MM.1S (cell line): ENCODE measurements at regions not wholly inside any gene's neighbourhood (a gene's known extent, or its start where the extent isn't known, plus 50 kb on each side); places are given as distances from the start of the nearest gene placed in this dataset.

Source experiments
- DNase-seq: peaks from one replicate; pipeline ENCODE4 v3.0.0-alpha.2; 2015
- H2AFZ ChIP-seq: fragments of 300-600 bp; sonication (generic); 2 replicates; pipeline ENCODE4 v1.6.0; 2016; ENCODE audit warnings: antibody characterized with exemption, low read length
- H3F3A ChIP-seq: fragments of 300-600 bp; sonication (generic); 2 replicates; pipeline ENCODE4 v1.6.1; 2016; ENCODE audit warnings: mild to moderate bottlenecking, antibody characterized with exemption, low read length, moderate library complexity, mixed read lengths; ENCODE audit not compliant: insufficient read depth
- H3K27ac ChIP-seq: fragments of 300-600 bp; sonication (generic); 2 replicates; pipeline ENCODE4 v1.5.1; 2016; ENCODE audit warnings: mild to moderate bottlenecking, low read length
- H3K27me3 ChIP-seq: fragments of 300-600 bp; sonication (generic); replicated peaks from 2 replicates; pipeline ENCODE4 v1.6.0; 2016; ENCODE audit warnings: low read length; ENCODE audit not compliant: insufficient read depth
- H3K36me3 ChIP-seq: fragments of 300-600 bp; sonication (generic); replicated peaks from 2 replicates; pipeline ENCODE4 v1.6.1; 2016; ENCODE audit warnings: mild to moderate bottlenecking, low read length, mixed read lengths; ENCODE audit not compliant: insufficient read depth
- H3K4me1 ChIP-seq: fragments of 300-600 bp; sonication (generic); 2 replicates; pipeline ENCODE4 v1.6.1; 2016; ENCODE audit warnings: low read length, mixed read lengths
- H3K4me2 ChIP-seq: fragments of 300-600 bp; sonication (generic); 2 replicates; pipeline ENCODE4 v1.6.0; 2016; ENCODE audit warnings: low read depth, low read length
- H3K4me3 ChIP-seq: fragments of 300-600 bp; sonication (generic); 2 replicates; pipeline ENCODE4 v1.5.1; 2016; ENCODE audit warnings: low read length, mixed read lengths
- H3K79me2 ChIP-seq: fragments of 300-600 bp; sonication (generic); 2 replicates; pipeline ENCODE4 v1.6.1; 2016; ENCODE audit warnings: mixed run types, low read length, mixed read lengths
- H3K9ac ChIP-seq: fragments of 300-600 bp; sonication (generic); 2 replicates; pipeline ENCODE4 v1.6.1; 2016; ENCODE audit warnings: low read length, mixed read lengths
- H3K9me2 ChIP-seq: fragments of 300-600 bp; sonication (generic); replicated peaks from 2 replicates; pipeline ENCODE4 v1.6.1; 2016; ENCODE audit warnings: mild to moderate bottlenecking, low read length, mixed read lengths; ENCODE audit not compliant: insufficient read depth
- H3K9me3 ChIP-seq: fragments of 300-600 bp; sonication (generic); replicated peaks from 2 replicates; pipeline ENCODE4 v1.6.1; 2016; ENCODE audit warnings: mild to moderate bottlenecking, low read length, mixed read lengths; ENCODE audit not compliant: insufficient read depth
- H4K20me1 ChIP-seq: fragments of 300-600 bp; sonication (generic); 2 replicates; pipeline ENCODE4 v1.6.1; 2016; ENCODE audit warnings: mild to moderate bottlenecking, low read length, moderate library complexity, mixed read lengths; ENCODE audit not compliant: insufficient read depth
- CTCF ChIP-seq: fragments of 300-600 bp; sonication (generic); IDR thresholded peaks from 2 replicates; pipeline ENCODE4 v1.5.1; 2016; ENCODE audit warnings: antibody characterized with exemption, low read length, mixed read lengths
- EZH2 ChIP-seq: fragments of 300-600 bp; sonication (generic); optimal IDR thresholded peaks from 2 replicates; pipeline ENCODE3; 2017; ENCODE audit warnings: low read depth, mild to moderate bottlenecking, antibody characterized with exemption, low read length, mixed read lengths
- EZH2phosphoT487 ChIP-seq: fragments of 300-600 bp; sonication (generic); IDR thresholded peaks from 2 replicates; pipeline ENCODE4 v1.6.1; 2018; ENCODE audit warnings: antibody characterized with exemption, low read length

- Histone ChIP-seq H3K27me3 (no peaks in the 10 kb centered on the region), H3F3A (no peaks in the 10 kb centered on the region), H3K36me3 (no peaks in the 10 kb centered on the region), H3K9ac (no peak overlapping the region), H2AFZ (no peak overlapping the region), H3K27ac (no peak overlapping the region), H3K79me2 (no peaks in the 10 kb centered on the region), H3K4me1 (no peaks in the 10 kb centered on the region), H3K4me3 (no peak overlapping the region), H3K9me3 (no peaks in the 10 kb centered on the region), H3K9me2 (no peaks in the 10 kb centered on the region), H3K4me2 (no peak overlapping the region), H4K20me1 (no peaks in the 10 kb centered on the region)
- no peak for DNase-seq
- TF ChIP-seq EZH2 (no peak), EZH2phosphoT487 (no peak), CTCF (no peak)
Measured at GRCh38 chr7:125430013-125430412, 500.4 kb upstream of the POT1 start.

GRCh38 chr7:125427676-125428075 lies 498.1 kb upstream of the POT1 start:
- H3K4me3 ChIP-seq: no peak overlapping the region
- no peak overlapping the region for H3K4me2 ChIP-seq
- H3K4me1 ChIP-seq: peaks cover 6% of the 10 kb centered on the region; the same call in 1 of the 2 replicates
- H3K9ac ChIP-seq: no peak overlapping the region
- H3K9me3 ChIP-seq: no peaks in the 10 kb centered on the region
- TF ChIP-seq CTCF: no peak
- TF ChIP-seq EZH2phosphoT487: no peak
- H2AFZ ChIP-seq: no peak overlapping the region
- H3K9me2 ChIP-seq: no peaks in the 10 kb centered on the region
- H4K20me1 ChIP-seq: no peaks in the 10 kb centered on the region
- H3K27me3 ChIP-seq: no peaks in the 10 kb centered on the region
- no peaks in the 10 kb centered on the region for H3K36me3 ChIP-seq
- no peaks in the 10 kb centered on the region for H3K79me2 ChIP-seq
- H3K27ac ChIP-seq: no peak overlapping the region
- no peaks in the 10 kb centered on the region for H3F3A ChIP-seq
- DNase-seq: no peak

GRCh38 chr7:125425506-125425905 lies 495.9 kb upstream of the POT1 start:
- no peaks in the 10 kb centered on the region for H3K9me3 ChIP-seq
- H3K4me1 ChIP-seq: peaks cover 6% of the 10 kb centered on the region; the same call in 1 of the 2 replicates
- no peak for TF ChIP-seq EZH2phosphoT487
- no peak for TF ChIP-seq EZH2
- no peak for TF ChIP-seq CTCF
- no peaks in the 10 kb centered on the region for H3K79me2 ChIP-seq
- no peak overlapping the region for H3K9ac ChIP-seq
- no peak overlapping the region for H3K27ac ChIP-seq
- H3K9me2 ChIP-seq: no peaks in the 10 kb centered on the region
- no peaks in the 10 kb centered on the region for H3K27me3 ChIP-seq
- no peaks in the 10 kb centered on the region for H3F3A ChIP-seq
- no peak overlapping the region for H3K4me3 ChIP-seq
- H3K4me2 ChIP-seq: no peak overlapping the region
- H4K20me1 ChIP-seq: no peaks in the 10 kb centered on the region
- no peak for DNase-seq
- no peaks in the 10 kb centered on the region for H3K36me3 ChIP-seq
- no peak overlapping the region for H2AFZ ChIP-seq
